Stimulated activated CD8-positive, alpha-beta memory T cell treated with anti-CD3 and anti-CD28 coated beads, Interleukin-2, amount 100 ng/mL, for 1 hour (primary cell): ENCODE measurements at regions not wholly inside any gene's neighbourhood (a gene's known extent, or its start where the extent isn't known, plus 50 kb on each side); places are given as distances from the start of the nearest gene placed in this dataset.

Source experiments
- DNase-seq, 2 donors: peaks; one replicate each; pipeline ENCODE4 v3.0.0-alpha.2; 2020; ENCODE audit warnings: low read depth in 2 of 2

DNA sequence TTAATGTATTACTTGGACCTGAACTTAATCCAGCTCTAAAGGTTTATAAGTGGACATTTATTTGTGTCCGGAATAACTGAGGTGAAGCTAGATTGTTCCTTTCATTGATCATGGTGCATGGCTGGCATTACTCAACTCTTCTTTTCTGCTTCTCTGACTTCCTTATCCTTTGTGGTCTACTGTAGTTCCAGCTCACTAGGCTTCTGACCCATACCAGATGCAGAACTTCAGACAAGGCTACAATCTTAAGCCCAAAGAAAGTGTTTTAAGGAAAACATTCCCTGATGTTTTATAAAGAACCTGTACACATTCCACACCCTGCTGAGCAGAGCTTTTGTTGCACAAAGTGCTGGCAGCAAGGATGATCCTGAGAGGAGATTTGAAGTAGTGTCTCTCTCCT is 250.8 kb upstream of the TGFBR2 start:
- DNase-seq: no peak

DNA sequence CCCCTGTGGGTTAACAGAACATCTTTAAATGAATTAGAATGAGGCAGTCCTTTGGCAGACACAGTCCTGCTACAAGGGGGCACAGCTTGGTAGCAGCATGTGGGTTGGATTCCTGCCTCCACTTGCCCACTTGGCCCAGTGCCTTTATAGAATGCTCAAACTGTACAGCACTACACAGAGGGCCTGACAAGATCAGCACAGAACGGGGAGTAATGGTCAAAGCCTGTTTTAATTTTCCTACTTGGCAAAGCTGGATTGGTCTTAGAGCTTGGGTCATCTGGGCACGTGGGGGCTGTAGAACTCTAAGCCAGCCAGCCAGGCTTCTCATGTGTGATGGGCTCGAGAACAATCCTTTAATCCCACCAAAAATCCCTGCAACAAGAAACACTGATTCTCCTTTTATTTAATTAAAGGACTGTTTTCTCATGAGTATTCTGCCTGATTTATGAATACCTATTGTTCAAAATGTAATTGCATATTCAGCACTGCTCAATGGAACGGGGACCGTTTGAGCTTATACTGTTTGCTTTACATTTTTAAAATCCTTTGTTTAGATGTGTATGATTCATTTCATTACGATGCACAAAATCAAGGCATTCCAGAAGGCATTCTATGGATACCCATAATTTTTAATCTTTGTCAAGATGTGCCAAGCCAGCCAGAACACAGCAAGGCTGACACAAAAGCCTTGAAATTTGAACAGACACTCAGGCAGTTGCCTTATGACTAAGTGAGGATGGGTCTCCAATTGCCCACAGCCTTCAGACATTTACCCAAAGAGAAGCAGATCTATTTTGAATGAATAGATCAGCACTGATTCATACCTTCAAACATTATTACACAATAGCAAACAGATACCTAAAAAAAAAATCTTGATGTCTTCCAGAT is 249.3 kb upstream of the TGFBR2 start:
- no peak for DNase-seq

DNA sequence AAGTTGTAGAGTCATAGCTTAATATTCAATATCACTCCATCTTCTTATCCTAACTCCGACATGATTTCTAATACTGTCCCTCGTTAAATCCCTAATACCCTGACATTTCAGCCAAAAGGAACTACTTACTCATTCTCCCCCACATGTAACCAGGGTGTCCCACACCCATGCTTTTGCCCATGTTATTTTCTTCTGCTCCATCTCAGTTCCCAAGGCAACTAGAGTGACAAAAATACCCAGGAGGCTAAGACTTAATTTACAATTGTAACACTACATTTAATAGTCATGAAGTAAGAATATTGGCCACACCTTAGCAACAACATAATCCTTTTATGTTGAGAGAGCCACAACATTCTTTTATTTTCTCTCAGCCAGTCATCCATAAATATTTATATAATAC is 248.5 kb upstream of the TGFBR2 start:
- DNase-seq: no peak

DNA sequence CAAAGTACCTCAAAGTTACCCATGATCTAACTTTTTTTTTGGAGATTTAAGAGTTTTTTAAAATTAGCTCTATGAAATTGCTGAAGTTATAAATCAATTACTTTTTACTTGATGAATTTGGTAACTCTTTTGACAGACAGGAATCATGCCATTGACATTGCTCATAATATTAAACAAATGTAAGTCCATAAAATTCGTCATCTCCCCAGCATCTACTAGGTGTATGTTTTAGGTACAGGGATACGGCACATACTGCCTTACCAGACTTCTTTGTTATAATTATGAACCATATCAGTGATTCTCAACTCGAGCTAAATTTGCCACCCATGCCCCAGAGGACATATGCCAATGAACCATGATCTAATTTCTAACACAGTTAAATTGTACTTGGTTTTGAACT is 247.5 kb upstream of the TGFBR2 start:
- no peak for DNase-seq

DNA sequence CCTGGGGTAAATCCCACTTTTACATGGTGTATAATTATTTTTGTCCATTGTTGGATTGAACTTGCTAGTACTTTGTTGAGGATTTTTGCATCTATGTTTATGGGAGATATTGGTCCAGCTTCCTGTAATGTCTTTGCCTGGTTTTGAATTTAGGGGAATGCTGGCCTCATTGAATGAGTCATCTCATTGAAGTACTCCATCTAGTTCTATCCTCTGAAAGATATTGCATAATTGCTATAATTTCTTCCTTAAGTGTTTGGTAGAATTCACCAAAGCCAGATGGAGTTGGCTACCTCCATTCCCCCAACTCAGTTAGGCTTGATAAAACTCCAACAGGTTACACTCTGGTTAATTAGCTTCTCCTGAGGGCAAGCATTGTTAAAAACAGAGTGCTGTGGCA is 237.4 kb upstream of the TGFBR2 start:
- no peak for DNase-seq

DNA sequence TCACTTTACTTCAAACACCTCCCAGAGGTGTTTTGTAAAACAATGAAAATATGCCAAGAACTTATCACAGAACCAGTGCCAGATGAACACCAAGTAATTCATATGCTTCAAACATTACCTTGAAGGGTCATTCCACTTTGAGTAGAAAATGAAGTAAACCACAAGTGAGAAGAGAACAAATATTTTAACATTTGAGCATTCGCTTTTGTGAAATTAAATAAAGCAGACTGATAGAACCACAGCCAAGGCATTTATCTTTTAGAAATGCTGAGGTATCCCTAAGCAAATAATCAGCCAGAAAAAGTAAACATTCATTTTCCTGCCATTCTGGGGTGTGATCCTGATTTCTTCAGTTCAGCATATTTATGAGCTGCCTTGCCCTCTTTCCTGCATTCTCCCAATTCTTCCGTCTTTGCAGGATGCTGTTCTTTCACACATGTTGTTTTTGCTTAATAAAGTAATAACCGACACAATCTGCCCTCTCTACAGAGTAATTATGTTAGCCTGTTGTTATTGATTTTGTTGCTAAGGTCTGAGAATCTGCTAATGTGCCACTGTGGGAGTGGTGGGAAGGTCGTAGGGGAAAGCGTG is 235.6 kb upstream of the TGFBR2 start:
- DNase-seq: no peak

DNA sequence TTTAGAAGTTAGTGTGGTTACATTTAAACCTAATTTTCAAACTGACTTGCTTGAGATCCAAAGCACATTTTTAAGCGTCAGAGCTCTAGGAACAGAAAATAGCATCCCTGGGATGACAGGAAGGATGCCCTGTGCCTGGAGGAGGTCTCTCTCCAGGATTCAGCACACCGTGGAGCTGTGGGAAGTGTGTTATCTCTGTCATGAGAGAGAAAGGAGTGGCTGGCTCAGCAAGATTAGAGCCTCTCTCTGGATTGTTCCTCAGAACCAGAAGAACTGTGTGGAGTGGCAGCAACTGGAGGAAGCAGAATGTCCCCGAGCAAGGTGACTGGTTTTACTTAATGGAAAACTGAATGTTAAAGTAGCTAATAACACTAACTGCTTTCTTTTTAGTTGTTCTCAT is 233.6 kb upstream of the TGFBR2 start:
- no peak for DNase-seq

DNA sequence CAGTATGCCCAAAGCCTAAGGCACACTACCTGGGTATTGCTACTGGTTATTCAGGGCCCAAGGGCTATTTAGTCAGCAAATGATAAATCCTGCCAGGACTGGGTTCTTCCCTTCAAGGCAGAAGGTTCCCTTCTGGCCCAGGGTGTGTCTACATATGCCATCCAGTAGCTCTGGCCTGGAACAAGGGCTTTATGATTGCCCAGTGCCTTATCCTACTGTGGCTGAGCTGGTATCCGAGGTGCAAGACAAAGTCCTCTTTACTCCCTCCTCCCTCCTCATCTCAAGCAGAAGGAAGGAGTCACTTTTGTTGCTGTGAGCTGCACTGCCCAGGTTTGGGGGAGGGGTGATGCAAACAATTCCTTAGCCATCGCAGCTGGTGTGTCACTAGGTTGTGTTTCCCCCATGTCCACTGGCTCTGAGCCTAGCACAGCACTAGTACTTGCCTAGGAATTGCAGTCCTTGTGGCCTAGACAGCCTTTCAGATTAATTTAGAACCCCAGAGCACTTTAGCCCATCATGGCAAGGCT is 221.8 kb upstream of the TGFBR2 start:
- no peak for DNase-seq

DNA sequence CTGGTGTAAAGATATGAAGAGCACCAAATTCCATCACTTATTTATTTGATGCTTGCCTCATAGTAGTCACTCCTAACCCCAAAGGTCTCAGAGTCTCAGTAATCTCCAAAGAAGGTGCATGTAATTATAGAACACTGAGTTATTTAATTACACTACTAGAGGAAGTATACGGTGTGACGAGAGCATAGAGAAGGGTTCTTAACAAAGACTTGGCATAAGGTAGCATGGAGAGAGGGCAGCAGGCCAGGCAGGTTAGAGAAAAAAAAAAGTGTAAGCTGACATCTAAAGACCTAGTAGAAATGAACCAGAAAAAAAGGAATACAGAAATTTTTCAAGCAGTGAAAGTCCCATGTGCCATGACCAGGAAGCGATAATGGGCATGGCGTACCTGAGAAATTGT is 213.3 kb upstream of the TGFBR2 start:
- no peak for DNase-seq

DNA sequence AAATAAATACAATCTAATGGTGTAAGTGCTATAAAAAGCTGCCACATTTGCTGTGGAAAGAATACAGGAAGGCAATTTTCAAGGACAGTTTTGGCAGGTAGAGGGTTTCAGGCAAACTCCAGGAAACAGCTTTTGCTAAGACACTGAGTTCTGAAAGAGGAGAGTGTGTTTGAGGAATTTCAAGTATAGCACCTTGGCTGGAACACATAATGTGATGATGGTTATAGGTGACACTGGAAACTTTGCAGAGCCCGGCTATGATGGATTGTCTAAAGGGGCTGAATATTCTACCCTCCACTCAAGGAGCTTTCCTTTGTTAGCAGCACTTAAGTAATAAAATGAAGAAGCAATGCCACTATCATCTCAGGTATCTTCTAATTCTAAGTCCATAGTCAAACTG is 209.4 kb upstream of the TGFBR2 start:
- no peak for DNase-seq

DNA sequence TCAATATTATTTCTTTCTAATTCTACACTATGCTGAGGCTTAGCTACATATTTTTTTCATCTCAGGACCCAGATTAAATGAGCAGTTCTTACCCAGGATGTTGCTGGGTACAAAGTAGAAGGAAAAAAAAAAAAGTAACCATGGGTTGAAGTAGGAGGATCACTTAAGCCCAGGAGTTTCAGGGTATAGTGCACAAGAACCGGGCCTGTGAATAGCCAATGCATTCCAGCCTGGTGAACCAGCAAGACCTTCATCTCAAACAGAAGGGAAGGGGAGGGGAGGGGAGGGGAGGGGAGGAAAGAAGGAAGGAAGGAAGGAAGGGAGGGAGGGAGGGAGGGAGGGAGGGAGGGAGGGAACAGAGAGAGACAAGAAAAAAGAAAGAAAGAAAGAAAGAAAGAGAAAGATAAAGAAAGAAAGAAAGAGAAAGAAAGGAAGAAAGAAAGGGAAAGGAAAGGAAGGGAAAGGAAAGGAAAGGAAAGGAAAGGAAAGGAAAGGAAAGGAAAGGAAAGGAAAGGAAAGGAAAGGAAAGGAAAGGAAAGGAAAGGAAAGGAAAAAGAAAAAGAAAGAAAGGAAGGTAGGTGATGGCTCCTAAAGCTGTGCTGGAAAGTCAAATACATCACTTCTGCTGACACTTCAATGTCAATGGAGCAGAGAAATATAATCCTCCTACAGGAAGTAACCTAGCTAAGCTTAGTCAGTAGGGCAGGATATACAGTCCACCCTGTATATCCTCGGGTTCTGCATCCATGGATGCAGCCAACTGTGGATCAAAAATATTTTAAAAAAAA is 206.8 kb upstream of the TGFBR2 start:
- no peak for DNase-seq

DNA sequence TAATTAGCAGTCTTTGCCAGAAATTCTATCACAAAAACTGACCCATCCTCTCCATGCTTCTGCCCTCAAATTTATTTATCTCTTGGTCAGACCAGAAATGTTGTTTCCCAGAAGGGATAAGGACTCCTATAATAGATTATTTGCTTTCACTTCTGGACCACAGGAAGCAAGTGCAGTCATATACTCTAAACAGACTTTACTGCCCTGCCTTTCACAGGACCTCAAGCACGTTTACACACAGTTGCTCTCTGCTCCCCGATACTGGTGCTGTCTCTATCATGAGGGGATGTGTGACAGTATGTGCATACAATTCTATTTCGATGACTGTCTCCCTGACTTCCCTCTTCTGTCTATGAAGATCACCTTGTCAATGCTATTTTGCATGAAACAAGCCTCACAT is 205.5 kb upstream of the TGFBR2 start:
- no peak for DNase-seq

DNA sequence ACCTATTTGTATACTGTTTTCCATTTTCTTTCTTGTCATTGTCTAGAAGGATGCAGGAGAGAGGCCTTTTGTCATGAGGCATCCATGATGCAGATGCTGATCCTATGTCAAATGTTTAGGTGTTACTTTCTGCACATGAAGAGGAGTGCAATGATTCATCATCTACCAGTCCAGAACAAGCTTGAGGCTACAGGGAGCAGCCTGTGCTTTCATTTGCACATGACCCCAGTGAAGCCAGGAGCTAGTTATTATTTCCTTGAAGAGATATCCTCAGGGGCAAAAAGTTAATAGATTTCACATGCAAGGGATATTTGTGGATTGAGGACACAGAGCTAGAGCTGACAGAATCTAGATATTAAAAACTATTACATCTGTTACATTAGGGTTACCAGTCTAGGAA is 204.4 kb upstream of the TGFBR2 start:
- no peak for DNase-seq

DNA sequence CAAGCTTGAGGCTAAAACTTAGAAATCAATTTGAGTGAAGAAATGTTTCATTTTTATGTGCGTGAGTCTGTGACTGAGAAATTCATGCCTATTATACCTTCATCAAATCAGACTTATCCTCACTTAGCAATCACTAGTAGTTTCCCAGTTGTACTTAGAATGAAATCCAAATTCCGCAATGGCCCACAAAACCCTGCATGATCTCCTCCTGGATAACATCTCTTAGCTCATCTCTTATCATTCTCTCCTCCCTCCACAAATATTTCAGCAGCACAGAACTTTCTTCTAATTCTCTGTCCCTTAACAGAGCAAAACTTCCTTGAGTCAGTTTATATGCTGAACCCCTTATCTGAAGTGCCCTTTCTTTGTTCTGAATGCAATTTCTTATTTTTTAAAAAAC is 198.8 kb upstream of the TGFBR2 start:
- DNase-seq: no peak

DNA sequence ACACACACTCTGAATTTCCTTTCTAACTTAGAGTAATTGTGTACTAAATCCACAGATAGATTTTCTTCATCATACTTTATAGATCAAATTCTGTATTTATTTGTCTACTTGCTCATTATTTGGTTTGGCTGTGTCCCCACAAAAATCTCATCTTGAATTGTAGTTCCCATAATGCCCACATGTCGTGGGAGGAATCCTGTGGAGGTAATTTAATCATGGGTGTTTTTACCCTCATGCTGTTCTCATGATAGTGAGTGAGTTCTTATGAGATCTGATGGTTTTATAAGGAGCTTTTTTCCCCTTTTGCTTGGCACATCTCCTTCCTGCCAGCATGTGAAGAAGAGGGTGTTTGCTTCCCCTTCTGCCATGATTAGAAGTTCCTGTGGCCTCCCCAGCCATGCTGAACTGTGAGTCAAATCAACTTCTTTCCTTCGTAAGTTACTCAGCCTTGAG is 198.3 kb upstream of the TGFBR2 start:
- DNase-seq: no peak

DNA sequence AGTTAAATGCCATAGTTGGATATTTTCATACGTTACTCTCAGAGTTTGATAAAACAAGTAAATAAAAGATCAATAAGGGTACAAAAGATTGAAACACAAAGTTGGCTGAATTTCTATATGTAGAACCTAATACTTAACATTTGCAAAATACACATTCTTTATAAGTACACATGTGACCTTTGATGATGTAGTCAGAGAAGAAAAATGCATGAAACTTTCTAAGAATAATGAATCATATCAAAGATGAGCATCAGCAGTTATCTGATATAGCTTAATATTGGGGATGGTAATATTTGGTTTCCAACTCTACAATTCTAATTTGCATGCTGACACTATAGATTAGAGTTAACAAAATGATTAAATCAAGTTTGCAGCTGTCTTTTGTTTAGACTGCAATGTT is 188.0 kb upstream of the TGFBR2 start:
- no peak for DNase-seq

DNA sequence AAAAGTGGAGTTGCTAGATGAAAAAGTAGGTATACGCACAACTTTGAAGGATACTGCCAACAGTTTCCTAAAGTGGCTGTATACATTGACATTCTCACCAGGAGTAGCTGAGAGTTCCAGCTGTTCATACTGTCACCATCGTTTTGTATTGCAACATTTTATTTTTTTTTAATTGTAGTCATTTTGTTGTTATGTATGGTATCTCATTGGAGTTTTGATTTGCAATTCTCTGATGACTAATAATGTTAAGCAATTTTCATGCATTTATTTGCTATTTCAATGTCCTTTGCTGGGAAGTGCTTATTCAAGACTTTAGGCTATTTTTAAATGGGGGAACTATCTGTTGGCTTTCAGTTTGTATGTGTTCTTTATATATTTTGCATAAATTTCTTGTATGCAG is 185.1 kb upstream of the TGFBR2 start:
- no peak for DNase-seq

DNA sequence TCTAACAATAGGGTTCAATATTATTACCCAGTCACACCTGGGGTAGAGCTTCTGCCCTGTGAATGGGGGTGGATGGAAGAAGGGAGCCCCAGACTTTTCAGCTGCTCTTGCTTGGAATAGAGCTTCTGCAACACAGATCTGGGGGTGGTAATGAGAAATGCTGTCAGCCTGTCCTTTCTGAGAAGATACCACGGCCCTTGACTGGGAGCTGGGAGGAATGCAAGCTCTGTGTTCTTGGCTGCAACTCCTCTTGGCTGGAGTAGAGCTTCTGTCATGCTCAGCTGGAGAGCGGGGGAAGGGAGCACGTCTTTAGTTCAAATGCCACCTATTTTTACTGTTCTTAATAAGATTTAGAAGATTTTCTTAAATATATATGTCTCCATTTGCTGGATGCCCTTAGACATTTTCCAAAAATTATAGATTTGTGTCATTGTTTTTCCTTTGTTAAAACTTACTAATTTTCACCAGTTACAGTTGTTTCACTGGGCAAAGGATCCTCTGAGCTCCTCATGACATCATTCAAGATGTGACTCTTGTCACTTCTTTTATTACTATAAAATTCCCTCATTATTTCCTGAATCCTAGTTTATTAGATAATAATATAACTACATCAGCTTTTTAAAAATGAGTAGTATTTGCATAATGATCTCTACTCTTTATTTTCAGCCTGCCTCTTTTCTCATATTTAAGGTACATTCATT is 180.0 kb upstream of the TGFBR2 start:
- no peak for DNase-seq

DNA sequence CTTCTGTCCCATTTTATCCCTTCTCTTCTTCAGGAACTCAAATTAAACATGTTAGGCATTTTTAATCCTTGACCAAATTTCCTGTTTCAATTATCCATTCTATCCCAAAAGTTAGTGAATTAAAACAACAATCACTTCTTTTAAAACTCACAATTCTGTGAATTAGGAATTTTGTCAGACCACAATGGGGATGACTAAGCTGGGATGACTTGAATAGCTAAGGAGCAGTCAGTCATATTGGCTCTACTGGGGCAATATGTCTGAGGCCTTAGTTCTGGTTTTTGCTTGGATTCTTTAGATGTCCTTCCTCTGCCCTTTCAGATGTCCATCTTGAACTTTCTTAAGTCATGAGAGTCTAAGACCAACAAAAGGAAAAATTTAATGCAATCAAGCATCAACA is 178.2 kb upstream of the TGFBR2 start:
- no peak for DNase-seq

DNA sequence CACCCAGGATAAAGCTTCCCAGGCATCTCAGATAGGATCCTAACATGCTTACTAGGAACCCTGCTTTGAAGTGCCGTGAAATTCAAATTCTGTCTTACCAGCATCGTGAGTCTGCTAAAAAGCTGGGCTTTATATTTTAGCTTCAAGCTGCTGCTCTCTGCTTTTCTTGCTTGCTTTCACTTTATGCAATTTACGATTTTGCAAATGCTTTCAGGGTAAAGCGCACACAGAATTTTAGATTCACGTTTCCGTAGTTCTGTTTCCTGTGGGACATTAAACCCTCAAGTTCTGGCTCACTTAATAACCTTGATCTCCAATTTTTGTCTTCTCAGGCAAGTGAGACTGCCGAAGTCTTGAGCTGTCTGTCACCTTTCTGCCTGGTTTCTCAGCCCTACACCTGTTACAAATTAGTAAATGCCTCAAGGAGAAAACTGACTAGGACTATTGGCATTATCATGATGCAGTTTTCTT is 170.5 kb upstream of the TGFBR2 start:
- DNase-seq: no peak

DNA sequence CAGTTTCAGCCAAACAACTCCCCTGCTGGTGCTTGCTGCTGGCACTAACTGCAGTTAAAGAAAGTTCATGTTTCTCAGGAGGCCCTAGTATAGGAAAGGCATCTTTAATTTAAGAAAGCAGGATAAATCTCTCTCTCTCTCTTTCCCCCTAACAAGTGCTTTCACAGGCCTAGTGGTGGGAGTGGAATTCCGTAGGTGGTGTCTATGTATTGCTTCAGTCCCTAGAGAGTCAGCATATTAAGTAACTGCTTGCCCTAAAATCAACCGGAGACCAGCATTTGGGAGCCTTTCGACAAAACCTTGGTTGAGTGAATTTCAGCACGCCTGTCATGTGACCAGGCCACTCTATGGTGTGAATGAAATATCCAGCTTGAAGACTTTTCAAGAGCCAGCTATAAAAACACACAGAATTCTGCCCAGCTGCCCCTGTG is 169.2 kb upstream of the TGFBR2 start:
- DNase-seq: no peak

DNA sequence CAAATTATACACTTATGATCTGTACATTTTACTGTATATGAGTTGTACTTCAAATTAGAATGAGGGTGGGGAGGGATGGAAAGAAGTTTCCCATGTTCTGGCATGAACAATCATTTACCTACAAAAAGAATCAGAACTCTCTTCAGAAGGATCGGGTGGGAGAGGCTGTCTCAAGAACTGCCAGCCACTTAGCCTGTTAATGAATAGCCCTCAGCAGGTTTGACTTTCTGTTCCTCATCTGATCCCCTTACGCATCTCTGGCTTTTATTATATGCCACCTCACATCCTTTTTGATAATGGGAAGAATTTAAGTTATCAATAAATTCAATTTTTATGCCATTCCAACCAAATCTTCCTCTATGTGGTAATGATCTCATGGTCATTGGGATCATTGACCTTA is 168.3 kb upstream of the TGFBR2 start:
- no peak for DNase-seq
